Calu3 (cell line): ENCODE measurements at regions not wholly inside any gene's neighbourhood (a gene's known extent, or its start where the extent isn't known, plus 50 kb on each side); places are given as distances from the start of the nearest gene placed in this dataset.

Experiments
- BruUV-seq: library from RNA; stranded (reverse); fragments of 400-500 nt; replicated peaks from 2 replicates; lab custom pipeline; 2021; lab: Mats Ljungman, UMichigan
- CTCF ChIA-PET: fragments of 300-600 bp; sonication (Branson Sonifier 250); formaldehyde crosslinking; loops from one replicate; lab custom pipeline; 2022; ENCODE audit warnings: antibody characterized with exemption; lab: Charles Lee
- DNase-seq: peaks from one replicate; pipeline ENCODE4 v3.0.0; 2022
- H3K27ac Mint-ChIP-seq: one replicate; pipeline ENCODE4 v1.8.0; 2022; ENCODE audit warnings: mixed read lengths; ENCODE audit not compliant: unreplicated experiment
- H3K27me3 Mint-ChIP-seq: one replicate; pipeline ENCODE4 v1.8.0; 2022; ENCODE audit warnings: mixed read lengths; ENCODE audit not compliant: unreplicated experiment
- H3K36me3 Mint-ChIP-seq: one replicate; pipeline ENCODE4 v1.8.0; 2022; ENCODE audit warnings: mild to moderate bottlenecking, moderate library complexity, mixed read lengths; ENCODE audit not compliant: insufficient read depth, unreplicated experiment
- H3K4me1 Mint-ChIP-seq: one replicate; pipeline ENCODE4 v1.8.0; 2022; ENCODE audit warnings: mild to moderate bottlenecking, low read depth, mixed read lengths; ENCODE audit not compliant: unreplicated experiment
- H3K4me3 Mint-ChIP-seq: one replicate; pipeline ENCODE4 v1.8.0; 2022; ENCODE audit warnings: mild to moderate bottlenecking, low read depth, moderate library complexity, mixed read lengths; ENCODE audit not compliant: unreplicated experiment
- H3K9me3 Mint-ChIP-seq: one replicate; pipeline ENCODE4 v1.8.0; 2022; ENCODE audit warnings: low read depth, mixed read lengths; ENCODE audit not compliant: unreplicated experiment
- intact Hi-C: fragments of 100-400 bp; cut with micrococcal nuclease; formaldehyde crosslinking; loops from one replicate; pipeline ENCODE4 v1.10.0; 2022; ENCODE audit not compliant: unreplicated experiment
- TF ChIP-seq, protein P1 (sequence below): fragments of 200-600 bp; IDR thresholded peaks from one replicate; pipeline ENCODE4 v1.8.0; 2022; ENCODE audit warnings: antibody characterized with exemption; ENCODE audit not compliant: unreplicated experiment

DNA sequence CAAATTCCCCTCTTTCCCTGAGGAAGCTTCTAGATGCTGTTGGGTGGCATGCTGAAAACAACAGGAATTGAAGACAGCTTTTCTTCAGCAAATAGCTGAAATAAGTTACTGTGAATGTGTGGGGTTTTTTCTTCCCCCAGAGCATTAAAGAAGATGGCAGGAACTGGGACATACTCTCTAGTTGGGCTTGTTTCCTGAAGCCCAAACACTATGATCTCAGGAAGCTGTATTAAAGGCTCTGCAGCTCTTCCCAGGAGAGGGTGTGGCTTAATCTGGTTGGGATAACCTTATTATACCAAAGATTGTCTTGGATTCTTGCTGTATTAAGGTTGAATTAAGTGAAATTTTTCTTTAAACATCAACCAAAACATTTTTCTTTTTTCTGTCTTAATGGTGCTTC, 64.9 kb upstream of the LMO4 start:
- no peaks in the 10 kb centered on the region for H3K27me3 Mint-ChIP-seq
- H3K27ac Mint-ChIP-seq, result no peak overlapping the region
- DNase-seq, result no peak
- H3K4me1 Mint-ChIP-seq, result no peaks in the 10 kb centered on the region
- BruUV-seq, result no TSS peak
- intact Hi-C loops, result no loop called here
- H3K9me3 Mint-ChIP-seq, result peaks cover 3% of the 10 kb centered on the region
- TF ChIP-seq, protein P1, sequence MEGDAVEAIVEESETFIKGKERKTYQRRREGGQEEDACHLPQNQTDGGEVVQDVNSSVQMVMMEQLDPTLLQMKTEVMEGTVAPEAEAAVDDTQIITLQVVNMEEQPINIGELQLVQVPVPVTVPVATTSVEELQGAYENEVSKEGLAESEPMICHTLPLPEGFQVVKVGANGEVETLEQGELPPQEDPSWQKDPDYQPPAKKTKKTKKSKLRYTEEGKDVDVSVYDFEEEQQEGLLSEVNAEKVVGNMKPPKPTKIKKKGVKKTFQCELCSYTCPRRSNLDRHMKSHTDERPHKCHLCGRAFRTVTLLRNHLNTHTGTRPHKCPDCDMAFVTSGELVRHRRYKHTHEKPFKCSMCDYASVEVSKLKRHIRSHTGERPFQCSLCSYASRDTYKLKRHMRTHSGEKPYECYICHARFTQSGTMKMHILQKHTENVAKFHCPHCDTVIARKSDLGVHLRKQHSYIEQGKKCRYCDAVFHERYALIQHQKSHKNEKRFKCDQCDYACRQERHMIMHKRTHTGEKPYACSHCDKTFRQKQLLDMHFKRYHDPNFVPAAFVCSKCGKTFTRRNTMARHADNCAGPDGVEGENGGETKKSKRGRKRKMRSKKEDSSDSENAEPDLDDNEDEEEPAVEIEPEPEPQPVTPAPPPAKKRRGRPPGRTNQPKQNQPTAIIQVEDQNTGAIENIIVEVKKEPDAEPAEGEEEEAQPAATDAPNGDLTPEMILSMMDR, result no peak
- CTCF ChIA-PET, result no interaction called here
- no peak overlapping the region for H3K4me3 Mint-ChIP-seq
- H3K36me3 Mint-ChIP-seq, result no peaks in the 10 kb centered on the region

DNA sequence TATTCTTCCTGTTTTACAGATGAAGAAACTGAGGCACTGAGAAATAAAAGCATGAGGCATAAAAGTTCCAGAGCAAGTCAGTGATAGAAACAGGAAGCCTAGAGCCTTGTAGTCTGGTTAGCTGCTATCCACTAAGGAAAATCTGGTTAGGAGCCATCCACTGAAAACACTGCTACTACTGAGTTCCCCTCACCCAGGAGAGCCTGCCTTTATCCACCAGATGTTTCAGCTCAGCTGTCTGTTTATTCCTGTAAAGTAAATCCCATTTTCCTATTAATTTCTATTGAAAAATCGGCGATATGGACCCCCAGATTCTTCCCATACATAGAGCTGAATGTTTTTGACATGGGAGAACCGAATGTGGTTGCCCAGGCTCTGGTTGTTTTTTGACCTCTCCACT, 63.7 kb upstream of the LMO4 start:
- intact Hi-C loops, result no loop called here

DNA sequence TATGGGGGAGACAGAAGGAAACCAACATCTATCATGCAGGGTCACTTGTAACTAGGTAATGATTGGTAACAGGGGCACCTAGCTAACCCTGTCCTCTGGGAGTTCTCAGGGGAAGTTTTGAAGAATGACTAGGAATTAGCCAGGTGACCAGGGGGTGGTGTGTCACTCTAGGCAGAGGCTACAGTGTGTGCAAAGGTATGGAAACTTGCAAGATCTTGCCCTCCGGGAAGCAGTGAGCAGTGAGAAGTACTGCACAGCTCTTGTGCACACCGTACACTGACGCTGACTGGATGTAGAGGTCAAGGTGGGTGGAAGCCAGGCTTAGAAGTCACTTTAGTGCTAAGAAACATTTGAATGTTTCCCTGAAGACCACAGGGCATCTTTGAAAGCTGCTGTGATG, 62.9 kb upstream of the LMO4 start:
- Mint-ChIP-seq H3K36me3 (no peaks in the 10 kb centered on the region), H3K9me3 (peaks cover 3% of the 10 kb centered on the region), H3K4me1 (no peaks in the 10 kb centered on the region), H3K27me3 (no peaks in the 10 kb centered on the region), H3K4me3 (no peak overlapping the region), H3K27ac (no peak overlapping the region)
- intact Hi-C loops, result no loop called here
- TF ChIP-seq, protein P1, result no peak
- CTCF ChIA-PET, result interaction anchor here (0.6 kb wide), 1 partner anchor 21 kb away, joined by 6 read pairs; no protein-coding TSS in a partner anchor
- DNase-seq, result no peak
- no TSS peak for BruUV-seq

More for the DNA sequence above, 63.7 kb upstream of the LMO4 start:
- DNase-seq, result no peak
- BruUV-seq, result no TSS peak
- no peak overlapping the region for H3K4me3 Mint-ChIP-seq
- H3K36me3 Mint-ChIP-seq, result no peaks in the 10 kb centered on the region
- no peaks in the 10 kb centered on the region for H3K27me3 Mint-ChIP-seq
- TF ChIP-seq, protein P1, result no peak
- CTCF ChIA-PET, result no interaction called here
- peaks cover 3% of the 10 kb centered on the region for H3K9me3 Mint-ChIP-seq
- no peaks in the 10 kb centered on the region for H3K4me1 Mint-ChIP-seq
- no peak overlapping the region for H3K27ac Mint-ChIP-seq

DNA sequence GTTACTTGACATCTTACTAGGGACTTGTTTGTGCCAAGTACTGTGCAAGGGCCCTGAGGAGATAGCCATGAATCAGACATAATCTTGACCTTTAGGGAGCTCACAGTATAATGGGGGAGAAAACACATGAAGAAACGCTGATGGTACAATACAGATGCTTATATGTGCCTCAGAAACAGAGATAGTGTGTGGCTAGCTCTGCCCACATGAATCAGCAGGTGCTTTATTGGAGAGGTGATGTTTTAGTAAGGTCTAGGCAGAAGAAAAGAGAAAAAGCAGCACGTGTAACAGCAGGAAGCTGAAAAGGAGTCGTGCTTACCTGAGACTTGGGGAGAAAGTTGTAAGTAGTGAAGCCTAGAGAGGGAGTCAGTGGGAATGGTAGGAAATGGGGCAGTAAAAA, 60.6 kb upstream of the LMO4 start:
- DNase-seq, result no peak
- TF ChIP-seq, protein P1, result no peak
- Mint-ChIP-seq H3K9me3 (peaks cover 3% of the 10 kb centered on the region), H3K4me1 (no peaks in the 10 kb centered on the region), H3K4me3 (no peak overlapping the region), H3K27me3 (no peaks in the 10 kb centered on the region), H3K36me3 (no peaks in the 10 kb centered on the region), H3K27ac (no peak overlapping the region)
- intact Hi-C loops, result no loop called here
- no TSS peak for BruUV-seq
- CTCF ChIA-PET, result no interaction called here
